ENCODE measurements at regions not wholly inside any gene's neighbourhood (a gene's known extent, or its start where the extent isn't known, plus 50 kb on each side); places are given as distances from the start of the nearest gene placed in this dataset.
"Not testable (repeated sequence)": the region's sequence is repeated elsewhere in the genome, so short reads cannot be mapped to it uniquely, and the experiment has no call there.

GRCh38 chr2:89828961-89829631 lies 1137.6 kb downstream of the RPIA start:
- TF ChIP-seq TAF1 (IDR thresholded peaks at IDR 0.05; ENCODE audit: low read depth, low read length); POLR2AphosphoS5 (IDR thresholded peaks at IDR 0.05; ENCODE audit: low read depth, low read length); PAX5 (IDR thresholded peaks at IDR 0.05; ENCODE audit: insufficient read depth, low read length, severe bottlenecking); POLR2A (IDR thresholded peaks at IDR 0.05; ENCODE audit: low read depth, low read length): not testable (repeated sequence)
